Esophagus muscularis mucosa (tissue), 4 donors: ENCODE measurements at regions not wholly inside any gene's neighbourhood (a gene's known extent, or its start where the extent isn't known, plus 50 kb on each side); places are given as distances from the start of the nearest gene placed in this dataset.

Source experiments
- DNase-seq: peaks from one replicate; pipeline ENCODE4 v3.0.0-alpha.2; 2017; ENCODE audit errors: extremely low spot score
- H3K27ac ChIP-seq, 4 donors: fragments of 200-600 bp; sonication (generic); replicated peaks in 1 of 4; 1 replicate in 3 of 4; 2 replicates in 1 of 4; pipeline ENCODE4 v1.5.1; 2016 to 2019; ENCODE audit warnings: mild to moderate bottlenecking in 1 of 4
- H3K27me3 ChIP-seq, 4 donors: fragments of 200-600 bp; sonication (generic); one replicate each; pipeline versions ENCODE4 v1.5.1 to v1.6.0; 2016 to 2019
- H3K36me3 ChIP-seq, 4 donors: fragments of 200-600 bp; sonication (generic); one replicate each; pipeline ENCODE4 v1.5.1; 2016 to 2019
- H3K4me1 ChIP-seq, 4 donors: fragments of 200-600 bp; sonication (generic); one replicate each; pipeline ENCODE4 v1.5.1; 2016 to 2019
- H3K4me3 ChIP-seq, 4 donors: fragments of 200-600 bp; sonication (generic); 1 replicate in 2 of 4; 2 replicates in 2 of 4; pipeline ENCODE4 v1.5.1; 2016 to 2019; ENCODE audit warnings: mild to moderate bottlenecking in 4 of 4, moderate library complexity in 1 of 4
- H3K9me3 ChIP-seq, 4 donors: fragments of 200-600 bp; sonication (generic); 1 replicate in 3 of 4; 2 replicates in 1 of 4; pipeline ENCODE4 v1.5.1; 2016 to 2019
- CTCF ChIP-seq, 3 experiments: fragments of 200-600 bp in 2 of 3; fragments of 450-650 bp in 1 of 3; sonication (generic) in 2 of 3; IDR thresholded peaks; one replicate each; pipeline ENCODE4 v1.5.1; 2017 to 2019; ENCODE audit warnings: antibody characterized with exemption in 3 of 3, mild to moderate bottlenecking in 2 of 3, moderate library complexity in 1 of 3
- EP300 ChIP-seq: sonication (generic); formaldehyde crosslinking; IDR thresholded peaks from one replicate; pipeline ENCODE4 v1.6.1; 2017; ENCODE audit warnings: antibody characterized with exemption
- POLR2A ChIP-seq: fragments of 450-650 bp; IDR thresholded peaks from one replicate; pipeline ENCODE4 v1.6.1; 2017; ENCODE audit warnings: antibody characterized with exemption, moderate library complexity, mild to moderate bottlenecking, low read depth
- POLR2AphosphoS5 ChIP-seq, 2 donors: sonication (generic); formaldehyde crosslinking; IDR thresholded peaks; one replicate each; pipeline ENCODE4 v1.6.1; 2017; ENCODE audit warnings: antibody characterized with exemption in 2 of 2
- WGBS: methylation state at CpG from one replicate; pipeline ENCODE4 v1.1.5; 2018; 5-methylcytosine and 5-hydroxymethylcytosine counted together
- intact Hi-C: fragments of 100-400 bp; cut with DNase I; formaldehyde crosslinking; loops from one replicate; pipeline ENCODE4 v1.15.1; 2023

- no peaks in the 10 kb centered on the region for H3K9me3 ChIP-seq
- no peaks in the 10 kb centered on the region for H3K27me3 ChIP-seq
- peaks cover 0 to 11% (median 5%) of the 10 kb centered on the region in 4 donors for H3K4me1 ChIP-seq
- H3K4me3 ChIP-seq, result no peak overlapping the region
- no peaks in the 10 kb centered on the region for H3K36me3 ChIP-seq
- no peak for DNase-seq
- no peak overlapping the region for H3K27ac ChIP-seq
- WGBS, result 93% methylated on average over 23 of the region's 23 CpGs
- TF ChIP-seq POLR2AphosphoS5 (IDR thresholded peaks at IDR 0.05) (no peak), POLR2A (no peak), EP300 (no peak), CTCF (IDR thresholded peaks at IDR 0.05) (no peak)
- intact Hi-C loops, result no loop called here
Observed at GRCh38 chr6:105587349-105588122, 184.7 kb upstream of the PREP start.

GRCh38 chr6:105578179-105578707 lies 175.4 kb upstream of the PREP start:
- intact Hi-C loops, result no loop called here
- no peak for DNase-seq
- Histone ChIP-seq H3K4me3 (no peak overlapping the region), H3K27me3 (no peaks in the 10 kb centered on the region), H3K9me3 (no peaks in the 10 kb centered on the region), H3K36me3 (no peaks in the 10 kb centered on the region), H3K4me1 (no peaks in the 10 kb centered on the region), H3K27ac (no peak overlapping the region)
- TF ChIP-seq CTCF (IDR thresholded peaks at IDR 0.05), result no peak
- no peak for TF ChIP-seq EP300
- no peak for TF ChIP-seq POLR2A
- TF ChIP-seq POLR2AphosphoS5 (IDR thresholded peaks at IDR 0.05), result no peak
- 51% methylated on average over 1 of the region's 1 CpG for WGBS

GRCh38 chr6:105573556-105573955 lies 170.7 kb upstream of the PREP start:
- H3K27me3 ChIP-seq, result no peaks in the 10 kb centered on the region
- intact Hi-C loops, result no loop called here
- TF ChIP-seq POLR2AphosphoS5 (IDR thresholded peaks at IDR 0.05) (no peak), POLR2A (no peak), CTCF (IDR thresholded peaks at IDR 0.05) (no peak), EP300 (no peak)
- no peaks in the 10 kb centered on the region for H3K4me1 ChIP-seq
- DNase-seq, result no peak
- H3K36me3 ChIP-seq, result no peaks in the 10 kb centered on the region
- H3K4me3 ChIP-seq, result no peak overlapping the region
- no peaks in the 10 kb centered on the region for H3K9me3 ChIP-seq
- WGBS, result 62% methylated on average over 2 of the region's 2 CpGs
- no peak overlapping the region for H3K27ac ChIP-seq

GRCh38 chr6:105573138-105573537 lies 170.3 kb upstream of the PREP start:
- intact Hi-C loops, result no loop called here

More at GRCh38 chr6:105573138-105573537, 170.3 kb upstream of the PREP start:
- 72% methylated on average over 2 of the region's 2 CpGs for WGBS
- Histone ChIP-seq H3K36me3 (no peaks in the 10 kb centered on the region), H3K9me3 (no peaks in the 10 kb centered on the region), H3K4me3 (no peak overlapping the region), H3K27ac (no peak overlapping the region), H3K27me3 (no peaks in the 10 kb centered on the region), H3K4me1 (no peaks in the 10 kb centered on the region)
- no peak for DNase-seq
- TF ChIP-seq CTCF (IDR thresholded peaks at IDR 0.05), result no peak
- TF ChIP-seq EP300, result no peak
- TF ChIP-seq POLR2A, result no peak
- TF ChIP-seq POLR2AphosphoS5 (IDR thresholded peaks at IDR 0.05), result no peak
